ENCODE measurements at regions not wholly inside any gene's neighbourhood (a gene's known extent, or its start where the extent isn't known, plus 50 kb on each side); places are given as distances from the start of the nearest gene placed in this dataset.
A peak's percentile ranks its signal among the peaks of the same experiment; 100 is the strongest.
"Not testable (repeated sequence)": the region's sequence is repeated elsewhere in the genome, so short reads cannot be mapped to it uniquely, and the experiment has no call there.

GRCh38 chr11:129729216-129729615 is 86.4 kb upstream of the TMEM45B start:
- no peak for DNase-seq (ENCODE audit: low read depth in 2 of 2)

- no peak for DNase-seq (ENCODE audit: low read depth in 2 of 2)
Observed at GRCh38 chr11:129729823-129730222, 85.8 kb upstream of the TMEM45B start.

GRCh38 chr11:129731316-129731715 is 84.3 kb upstream of the TMEM45B start:
- no peak for DNase-seq (ENCODE audit: low read depth in 2 of 2)

- no peak for DNase-seq (ENCODE audit: low read depth in 2 of 2)
Observed at GRCh38 chr11:129732941-129733340, 82.7 kb upstream of the TMEM45B start.

- no peak for DNase-seq (ENCODE audit: low read depth in 2 of 2)
Observed at GRCh38 chr11:129733384-129733783, 82.3 kb upstream of the TMEM45B start.

- no peak for DNase-seq (ENCODE audit: low read depth in 2 of 2)
Observed at GRCh38 chr11:129733981-129734380, 81.7 kb upstream of the TMEM45B start.

- DNase-seq (ENCODE audit: low read depth in 2 of 2), result no peak
Observed at GRCh38 chr11:129734654-129735053, 81.0 kb upstream of the TMEM45B start.

GRCh38 chr11:129737831-129738230 is 77.8 kb upstream of the TMEM45B start:
- no peak for DNase-seq (ENCODE audit: low read depth in 2 of 2)

GRCh38 chr11:129738242-129738641 is 77.4 kb upstream of the TMEM45B start:
- DNase-seq (ENCODE audit: low read depth in 2 of 2), result no peak

- DNase-seq (ENCODE audit: low read depth in 2 of 2), result no peak
Observed at GRCh38 chr11:129739339-129739738, 76.3 kb upstream of the TMEM45B start.

- DNase-seq (ENCODE audit: low read depth in 2 of 2), result no peak
Observed at GRCh38 chr11:129740125-129740719, 75.4 kb upstream of the TMEM45B start.

- DNase-seq (ENCODE audit: low read depth in 2 of 2), result no peak
Observed at GRCh38 chr11:129743112-129743815, 72.4 kb upstream of the TMEM45B start.

- DNase-seq (ENCODE audit: low read depth in 2 of 2), result no peak
Observed at GRCh38 chr11:129747071-129747470, 68.6 kb upstream of the TMEM45B start.

- DNase-seq (ENCODE audit: low read depth in 2 of 2), result no peak
Observed at GRCh38 chr11:129749141-129749540, 66.5 kb upstream of the TMEM45B start.

- DNase-seq (ENCODE audit: low read depth in 2 of 2), result peak; percentile 34 to 44
Observed at GRCh38 chr11:129750343-129751292, 65.0 kb upstream of the TMEM45B start.

GRCh38 chr11:129751511-129751910 is 64.1 kb upstream of the TMEM45B start:
- no peak for DNase-seq (ENCODE audit: low read depth in 2 of 2)

GRCh38 chr11:129763569-129763968 is 52.1 kb upstream of the TMEM45B start:
- DNase-seq (ENCODE audit: low read depth in 2 of 2), result not testable (repeated sequence)

- not testable (repeated sequence) for DNase-seq (ENCODE audit: low read depth in 2 of 2)
Observed at GRCh38 chr11:129764204-129764603, 51.4 kb upstream of the TMEM45B start.

Data from stimulated activated CD8-positive, alpha-beta memory T cell treated with anti-CD3 and anti-CD28 coated beads, Interleukin-15, amount 100 ng/mL, for 4 hours (primary cell).